Gastrocnemius medialis (tissue), 4 donors: ENCODE measurements at regions not wholly inside any gene's neighbourhood (a gene's known extent, or its start where the extent isn't known, plus 50 kb on each side); places are given as distances from the start of the nearest gene placed in this dataset.

Experiments
- CTCF ChIP-seq, 5 experiments: fragments of 450-650 bp in 3 of 5; fragments of 200-600 bp in 2 of 5; sonication (generic) in 2 of 5; IDR thresholded peaks in 4 of 5; conservative IDR thresholded peaks in 1 of 5; 1 replicate in 4 of 5; 2 replicates in 1 of 5; pipeline ENCODE4 v1.5.1; 2016 to 2019; ENCODE audit warnings: antibody characterized with exemption in 5 of 5, mild to moderate bottlenecking in 3 of 5, moderate library complexity in 3 of 5
- POLR2A ChIP-seq, 2 donors: fragments of 450-650 bp; IDR thresholded peaks; one replicate each; pipeline ENCODE4 v1.6.1; 2017; ENCODE audit warnings: antibody characterized with exemption in 2 of 2, mild to moderate bottlenecking in 2 of 2, moderate library complexity in 2 of 2

- TF ChIP-seq CTCF (IDR thresholded peaks at IDR 0.05 in 4 of 5, conservative IDR thresholded peaks at IDR 0.05 in 1 of 5) (no peak), POLR2A (IDR thresholded peaks at IDR 0.05) (no peak)
These were observed 181.6 kb downstream of the SHANK2 start for GRCh38 chr11:71070490-71071453.
